GM12878 (cell line): ENCODE measurements at regions not wholly inside any gene's neighbourhood (a gene's known extent, or its start where the extent isn't known, plus 50 kb on each side); places are given as distances from the start of the nearest gene placed in this dataset.

Source experiments
- CHD1 ChIP-seq: IDR thresholded peaks from 2 replicates; pipeline ENCODE4 v1.6.1; 2012; ENCODE audit warnings: low read depth, low read length, improper control_type of control experiment
- CTCF ChIP-seq, 3 experiments: IDR thresholded peaks in 2 of 3; conservative IDR thresholded peaks in 1 of 3; 2 replicates each; pipeline ENCODE4 v1.5.1; 2011; ENCODE audit warnings: low read depth in 3 of 3, low read length in 3 of 3, mild to moderate bottlenecking in 3 of 3, control low read depth in 2 of 3, moderate library complexity in 2 of 3, inconsistent platforms in 1 of 3, mixed read lengths in 1 of 3; ENCODE audit not compliant: control insufficient read depth in 2 of 3, insufficient read depth in 1 of 3; ENCODE audit errors: extremely low read depth in 1 of 3
- EZH2 ChIP-seq: IDR thresholded peaks from 2 replicates; pipeline ENCODE4 v1.6.1; 2012; ENCODE audit warnings: low read depth, mild to moderate bottlenecking, control low read depth, inconsistent platforms, low read length, borderline replicate concordance; ENCODE audit not compliant: control insufficient read depth
- FOS ChIP-seq: IDR thresholded peaks from 3 replicates; pipeline ENCODE4 v1.6.1; 2011; ENCODE audit warnings: borderline replicate concordance; ENCODE audit not compliant: insufficient read length; ENCODE audit errors: extremely low read depth
- JUND ChIP-seq: IDR thresholded peaks from 2 replicates; pipeline ENCODE4 v1.6.1; 2012; ENCODE audit warnings: low read depth, mild to moderate bottlenecking, low read length, improper control_type of control experiment, moderate library complexity
- MAX ChIP-seq: IDR thresholded peaks from 2 replicates; pipeline ENCODE4 v1.6.1; 2012; ENCODE audit warnings: low read depth, low read length, improper control_type of control experiment
- POLR2A ChIP-seq: IDR thresholded peaks from 2 replicates; pipeline ENCODE4 v1.6.1; 2011; ENCODE audit warnings: low read depth, mild to moderate bottlenecking, low read length
- RCOR1 ChIP-seq: conservative IDR thresholded peaks from 2 replicates; pipeline ENCODE4 v1.6.1; 2012; ENCODE audit warnings: low read depth, low read length, improper control_type of control experiment
- SUZ12 ChIP-seq: fragments of 200-600 bp; sonication (generic); IDR thresholded peaks from one replicate; pipeline ENCODE4 v1.6.1; 2018; ENCODE audit warnings: antibody characterized with exemption, mild to moderate bottlenecking; ENCODE audit not compliant: unreplicated experiment
- ZBTB11 ChIP-seq: fragments of 450-650 bp; formaldehyde crosslinking; IDR thresholded peaks from 2 replicates; pipeline ENCODE4 v1.5.0; 2022; ENCODE audit warnings: mild to moderate bottlenecking, missing genetic modification characterization
- ZBTB33 ChIP-seq: fragments of 450-650 bp; IDR thresholded peaks from 2 replicates; pipeline ENCODE4 v1.6.1; 2017; ENCODE audit warnings: mild to moderate bottlenecking

GRCh38 chr10:7075851-7076250 is 335.0 kb downstream of the SFMBT2 start:
- TF ChIP-seq MAX (no peak), CTCF (IDR thresholded peaks at IDR 0.05 in 2 of 3, conservative IDR thresholded peaks at IDR 0.05 in 1 of 3; ENCODE audit: control insufficient read depth in 2 of 3, extremely low read depth in 1 of 3, insufficient read depth in 1 of 3, low read depth in 3 of 3, low read length in 3 of 3) (no peak), POLR2A (no peak), RCOR1 (no peak), CHD1 (no peak), ZBTB11 (CRISPR knock-in tag) (no peak), ZBTB33 (no peak), FOS (no peak), JUND (no peak), SUZ12 (no peak), EZH2 (no peak)
